ENCODE measurements at regions not wholly inside any gene's neighbourhood (a gene's known extent, or its start where the extent isn't known, plus 50 kb on each side); places are given as distances from the start of the nearest gene placed in this dataset.
"Not testable (repeated sequence)": the region's sequence is repeated elsewhere in the genome, so short reads cannot be mapped to it uniquely, and the experiment has no call there.

DNA sequence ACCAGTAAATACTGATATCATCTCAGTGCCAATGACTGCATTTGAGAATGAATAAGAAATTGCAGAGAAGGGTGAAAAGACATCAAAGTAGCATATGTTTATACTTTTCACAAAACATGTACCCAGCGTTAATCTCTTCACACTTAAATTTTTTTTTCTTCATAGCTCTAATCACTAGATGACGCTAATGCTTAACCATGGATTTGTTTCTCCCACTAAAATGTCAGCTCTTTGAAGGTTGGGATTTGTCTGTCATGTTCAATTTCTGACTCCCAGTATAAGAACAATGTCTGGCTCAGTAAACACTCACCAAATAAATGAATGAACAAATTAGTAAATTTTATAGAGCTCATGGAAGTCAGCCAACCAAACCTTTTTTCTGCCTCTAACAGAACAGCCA is 78.3 kb upstream of the LMCD1 start:
- no peak for DNase-seq (ENCODE audit: low spot score)

GRCh38 chr3:8424281-8424680 is 77.3 kb upstream of the LMCD1 start:
- DNase-seq (ENCODE audit: low spot score): no peak
- TF ChIP-seq CTCF (IDR thresholded peaks at IDR 0.05; ENCODE audit: extremely low read depth, insufficient read depth, missing control alignments): no peak
- in situ Hi-C loops (cut with MboI; ENCODE audit: low pct_unique_long_range_greater_than_20kb, low sequenced_read_pairs, unreplicated experiment): no loop called here

More for the DNA sequence above, 78.3 kb upstream of the LMCD1 start:
- in situ Hi-C loops (cut with MboI; ENCODE audit: low pct_unique_long_range_greater_than_20kb, low sequenced_read_pairs, unreplicated experiment): no loop called here
- no peak for TF ChIP-seq CTCF (IDR thresholded peaks at IDR 0.05; ENCODE audit: extremely low read depth, insufficient read depth, missing control alignments)

DNA sequence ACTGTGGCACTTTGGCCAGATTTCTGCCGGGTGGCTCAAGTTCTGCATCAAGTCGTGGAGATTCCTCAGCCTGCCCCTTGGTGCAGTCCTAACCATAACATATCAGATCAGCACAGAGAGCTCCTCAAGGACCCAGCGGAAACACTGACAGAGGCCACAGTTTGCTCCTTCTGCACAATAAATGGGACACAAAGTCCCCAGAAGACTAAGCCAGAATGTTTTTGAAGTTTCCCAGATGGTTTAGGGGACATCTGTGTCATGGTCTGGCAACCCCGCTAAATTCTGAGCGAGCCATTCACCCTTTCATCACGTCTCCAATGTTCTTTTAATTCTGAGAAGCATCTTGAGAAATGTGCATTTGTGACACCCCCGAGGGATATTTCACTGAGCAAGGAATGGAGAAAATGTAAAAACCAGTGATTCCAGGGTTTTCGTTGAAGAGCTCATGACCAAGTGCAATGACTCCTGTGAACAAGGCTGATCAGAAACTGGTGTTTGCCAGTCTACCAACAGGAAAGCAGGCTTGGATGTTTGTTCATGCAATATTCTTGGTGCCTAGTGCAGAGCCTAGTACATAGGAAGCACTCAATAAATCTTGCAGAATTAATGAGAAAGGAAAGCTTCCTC is 64.8 kb upstream of the LMCD1 start:
- no peak for DNase-seq (ENCODE audit: low spot score)
- no peak for TF ChIP-seq CTCF (IDR thresholded peaks at IDR 0.05; ENCODE audit: extremely low read depth, insufficient read depth, missing control alignments)
- in situ Hi-C loops (cut with MboI; ENCODE audit: low pct_unique_long_range_greater_than_20kb, low sequenced_read_pairs, unreplicated experiment): no loop called here

GRCh38 chr3:8438507-8439079 is 63.0 kb upstream of the LMCD1 start:
- no peak for TF ChIP-seq CTCF (IDR thresholded peaks at IDR 0.05; ENCODE audit: extremely low read depth, insufficient read depth, missing control alignments)
- in situ Hi-C loops (cut with MboI; ENCODE audit: low pct_unique_long_range_greater_than_20kb, low sequenced_read_pairs, unreplicated experiment): no loop called here
- no peak for DNase-seq (ENCODE audit: low spot score)

- in situ Hi-C loops (cut with MboI; ENCODE audit: low pct_unique_long_range_greater_than_20kb, low sequenced_read_pairs, unreplicated experiment); DNase-seq (ENCODE audit: low spot score): not testable (repeated sequence)
These were observed 61.5 kb upstream of the LMCD1 start for GRCh38 chr3:8440142-8440541.

GRCh38 chr3:8441969-8442559 is 59.6 kb upstream of the LMCD1 start:
- TF ChIP-seq CTCF (IDR thresholded peaks at IDR 0.05; ENCODE audit: extremely low read depth, insufficient read depth, missing control alignments): peak; percentile 65
- in situ Hi-C loops (cut with MboI; ENCODE audit: low pct_unique_long_range_greater_than_20kb, low sequenced_read_pairs, unreplicated experiment): no loop called here
- peak; percentile 62 for DNase-seq (ENCODE audit: low spot score)

GRCh38 chr3:8442993-8443650 is 58.5 kb upstream of the LMCD1 start:
- in situ Hi-C loops (cut with MboI; ENCODE audit: low pct_unique_long_range_greater_than_20kb, low sequenced_read_pairs, unreplicated experiment): no loop called here
- DNase-seq (ENCODE audit: low spot score): no peak
- TF ChIP-seq CTCF (IDR thresholded peaks at IDR 0.05; ENCODE audit: extremely low read depth, insufficient read depth, missing control alignments): no peak
